GM21381 (cell line): ENCODE measurements at regions not wholly inside any gene's neighbourhood (a gene's known extent, or its start where the extent isn't known, plus 50 kb on each side); places are given as distances from the start of the nearest gene placed in this dataset.
"Not testable (repeated sequence)": the region's sequence is repeated elsewhere in the genome, so short reads cannot be mapped to it uniquely, and the experiment has no call there.

Experiments used
- ATAC-seq: cut with Tn5 transposase; IDR thresholded peaks from one replicate; pipeline ENCODE4 v1.9.1; 2021; ENCODE audit warnings: mild to moderate bottlenecking, moderate library complexity; ENCODE audit not compliant: unreplicated experiment

DNA sequence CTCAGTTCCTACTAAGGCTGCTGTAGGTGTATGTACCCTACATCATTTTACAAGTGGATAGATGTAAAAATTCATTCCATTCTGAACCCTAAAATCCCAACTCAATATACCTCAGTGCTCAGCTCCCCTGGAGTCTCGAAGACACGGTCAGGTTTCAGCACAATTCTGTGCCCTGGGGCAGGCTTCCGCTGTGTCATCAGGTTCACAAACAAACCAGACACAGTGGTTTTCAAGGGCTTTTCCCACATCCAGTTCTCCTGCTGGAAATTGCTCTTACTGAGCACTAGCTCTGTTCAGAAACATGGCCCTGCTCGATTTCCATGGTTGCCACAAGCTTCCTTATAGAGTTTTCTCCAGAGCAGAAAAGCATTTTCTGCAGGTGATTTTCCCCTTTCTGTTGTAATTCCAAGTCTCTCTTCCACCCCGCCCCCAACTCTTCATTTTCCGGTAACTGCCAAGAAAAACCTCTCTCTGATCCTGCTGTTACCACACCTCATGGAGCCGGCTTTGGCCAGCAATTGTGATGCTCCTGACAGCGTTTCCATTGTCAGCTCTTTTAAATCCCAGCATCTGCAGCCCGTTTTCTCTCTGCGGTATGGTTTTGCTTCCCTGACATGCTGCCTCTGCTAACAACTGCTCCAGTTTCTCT lies 483.0 kb upstream of the CCDC196 start:
- no peak for ATAC-seq

DNA sequence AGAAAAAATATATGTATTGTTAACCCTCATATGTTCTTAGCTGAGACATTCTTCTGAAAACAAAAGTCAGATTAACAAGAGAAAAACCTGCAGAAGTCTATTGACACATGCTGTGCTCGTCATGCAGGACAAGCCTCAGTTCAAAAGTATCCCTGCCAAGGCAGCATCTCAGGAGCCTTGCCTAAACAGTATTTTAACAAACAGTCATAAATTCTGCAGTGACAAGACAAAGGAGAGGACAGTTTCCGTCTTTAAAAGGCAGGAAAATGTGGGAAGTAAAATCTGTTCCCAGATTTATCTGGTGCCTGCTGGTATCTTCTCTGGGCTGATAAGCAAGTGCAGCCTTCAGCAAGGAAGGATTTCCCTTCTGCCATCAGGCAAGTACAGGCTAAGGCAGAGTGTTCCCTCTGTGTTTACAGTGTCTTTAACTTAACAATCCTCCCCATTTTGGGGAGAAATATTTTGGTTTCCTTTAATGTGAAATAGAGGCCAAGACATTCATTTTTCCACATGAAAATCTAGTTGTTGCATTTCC lies 480.2 kb upstream of the CCDC196 start:
- ATAC-seq: no peak

DNA sequence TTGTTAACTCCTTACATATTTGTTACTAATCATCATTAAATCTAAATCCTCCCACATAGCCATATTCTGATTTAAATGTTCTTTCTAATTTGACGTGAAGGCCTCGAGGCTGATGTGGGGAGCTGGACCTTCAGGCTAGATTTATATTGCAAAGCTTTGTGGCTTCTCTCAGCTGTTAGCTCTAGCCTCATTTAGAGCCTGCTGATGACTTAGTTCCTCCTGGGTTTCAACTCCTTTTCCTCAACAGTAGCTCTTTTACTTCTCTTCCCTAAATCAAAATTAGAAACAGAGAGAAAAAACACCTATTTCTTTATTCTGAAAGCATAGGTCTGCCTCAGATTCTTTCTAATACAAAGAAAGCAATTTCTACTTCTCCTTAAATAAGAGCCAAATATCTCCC lies 477.5 kb upstream of the CCDC196 start:
- ATAC-seq: no peak

DNA sequence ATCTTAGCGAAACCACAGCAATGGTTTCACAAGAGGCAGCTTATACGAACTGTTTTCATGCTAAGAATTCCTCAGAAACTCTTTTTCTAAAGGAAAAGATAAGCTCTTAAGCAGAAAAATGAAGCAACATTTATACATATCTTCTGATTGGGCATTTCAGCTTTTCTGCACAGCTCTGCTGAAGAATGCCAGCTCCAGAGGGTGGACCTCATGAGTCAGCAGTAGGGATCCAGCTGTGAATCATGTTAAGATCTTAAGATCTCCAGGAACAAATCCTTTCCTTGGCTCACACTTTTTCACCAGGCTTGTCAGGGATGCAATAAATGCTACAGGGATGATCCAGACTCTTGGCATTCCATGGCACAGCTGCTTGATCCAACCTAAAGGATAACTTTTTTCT lies 477.1 kb upstream of the CCDC196 start:
- no peak for ATAC-seq

DNA sequence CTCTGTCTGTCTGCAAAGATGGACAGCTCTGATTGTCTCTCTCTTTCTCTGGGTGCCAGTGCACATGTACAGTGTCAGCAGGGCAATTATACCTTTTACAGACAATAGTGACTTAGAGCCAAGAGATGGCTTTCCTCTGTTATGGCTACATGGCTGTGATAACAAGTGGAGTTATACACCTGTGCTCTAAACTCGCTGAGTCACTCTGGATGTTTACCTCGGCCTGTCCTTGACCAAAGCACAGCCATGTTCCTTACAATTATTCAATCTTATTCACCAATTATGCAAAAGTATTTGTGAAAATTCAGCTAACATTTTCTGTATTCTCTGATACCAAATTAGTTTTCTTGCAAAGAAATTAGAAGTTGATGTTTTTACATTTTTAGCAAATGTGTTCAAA lies 475.5 kb upstream of the CCDC196 start:
- no peak for ATAC-seq

DNA sequence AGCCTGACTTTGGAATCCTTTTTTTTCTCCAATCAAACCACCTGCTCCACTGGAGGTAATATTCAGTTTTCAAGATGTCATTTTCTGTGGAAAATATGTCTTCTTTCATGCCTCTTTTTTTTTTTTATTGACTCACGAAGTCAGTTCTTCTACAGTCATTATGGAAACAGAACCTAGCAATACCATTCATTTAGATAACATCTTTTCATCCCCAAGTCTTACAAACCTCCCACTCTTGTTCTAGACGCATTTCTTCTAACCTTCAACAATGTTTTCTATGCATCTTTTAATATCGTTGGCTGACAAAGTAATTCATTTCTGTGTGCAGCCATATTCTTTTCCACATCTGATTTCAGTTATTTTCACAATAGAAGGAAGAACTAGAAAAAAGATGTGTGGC lies 474.3 kb upstream of the CCDC196 start:
- ATAC-seq: no peak

DNA sequence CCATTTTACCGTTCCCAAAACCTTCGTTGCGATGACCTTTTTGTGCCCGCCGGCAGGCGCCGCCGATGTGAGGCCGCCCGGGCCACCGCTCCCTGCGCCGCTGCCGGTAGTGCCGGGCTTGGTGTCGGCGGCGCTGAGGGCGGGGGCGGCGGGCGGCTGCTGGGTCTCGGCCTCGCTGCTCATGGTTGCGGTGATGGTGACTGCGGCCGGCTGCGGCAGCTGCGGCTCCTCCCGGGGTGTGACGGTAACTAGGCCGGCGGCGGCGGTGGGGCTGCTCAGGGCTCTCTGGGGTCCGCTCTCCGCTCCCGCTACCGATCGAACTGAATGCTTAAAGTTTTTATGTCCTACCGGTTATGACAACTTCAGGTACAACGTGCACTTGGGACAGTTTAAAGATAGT lies 472.6 kb upstream of the CCDC196 start:
- not testable (repeated sequence) for ATAC-seq

DNA sequence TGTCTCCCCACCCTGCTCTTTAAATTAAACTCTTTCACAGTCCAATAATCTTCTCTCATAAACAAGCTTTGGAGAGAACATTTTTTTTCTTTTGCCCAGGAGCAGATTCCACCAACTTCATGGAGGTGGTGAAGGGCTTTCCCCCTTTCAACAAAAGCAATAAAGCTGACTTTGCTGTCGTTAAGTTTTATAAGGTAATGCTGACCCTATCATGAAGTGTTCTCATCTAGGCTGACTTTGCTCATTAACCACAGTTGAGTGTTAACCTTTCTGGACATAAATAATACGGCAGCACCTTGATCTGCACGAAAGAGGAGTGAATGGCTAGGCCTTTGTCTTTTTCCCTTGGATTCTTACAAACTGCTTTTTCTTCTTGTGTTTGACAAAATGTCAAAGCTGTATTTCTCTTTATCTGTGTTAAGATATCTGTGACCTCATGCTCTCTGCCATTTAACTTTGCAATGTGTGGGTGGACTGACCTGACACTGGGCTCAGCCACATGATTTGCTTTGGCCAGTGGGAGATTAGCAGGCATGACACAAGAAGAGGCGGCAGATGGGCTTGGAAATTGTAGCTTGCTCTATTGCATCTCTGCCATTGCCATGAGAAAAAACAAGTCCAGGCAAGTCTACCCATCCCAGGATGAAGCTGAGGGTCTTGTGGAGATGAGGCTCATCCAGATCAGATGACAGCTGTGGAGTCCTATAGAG lies 470.9 kb upstream of the CCDC196 start:
- ATAC-seq: no peak

DNA sequence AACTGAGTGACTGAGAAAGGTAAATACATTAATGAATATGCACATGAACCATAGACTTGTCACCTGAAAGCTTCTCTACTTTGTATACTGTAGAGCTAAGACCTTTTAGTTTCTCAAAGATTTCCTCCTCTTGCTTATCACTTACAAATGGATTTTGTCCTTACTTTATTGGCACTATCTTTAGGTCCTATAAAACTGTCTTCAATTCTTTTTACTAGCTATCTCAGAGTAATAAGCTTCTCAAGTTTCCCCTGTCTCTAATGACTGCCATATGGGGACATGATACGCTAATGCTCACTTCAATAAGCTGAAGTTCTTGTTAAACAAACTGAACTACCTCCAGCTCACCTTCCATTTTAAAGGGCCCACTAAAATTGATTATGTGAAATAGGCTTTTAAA lies 468.2 kb upstream of the CCDC196 start:
- no peak for ATAC-seq

DNA sequence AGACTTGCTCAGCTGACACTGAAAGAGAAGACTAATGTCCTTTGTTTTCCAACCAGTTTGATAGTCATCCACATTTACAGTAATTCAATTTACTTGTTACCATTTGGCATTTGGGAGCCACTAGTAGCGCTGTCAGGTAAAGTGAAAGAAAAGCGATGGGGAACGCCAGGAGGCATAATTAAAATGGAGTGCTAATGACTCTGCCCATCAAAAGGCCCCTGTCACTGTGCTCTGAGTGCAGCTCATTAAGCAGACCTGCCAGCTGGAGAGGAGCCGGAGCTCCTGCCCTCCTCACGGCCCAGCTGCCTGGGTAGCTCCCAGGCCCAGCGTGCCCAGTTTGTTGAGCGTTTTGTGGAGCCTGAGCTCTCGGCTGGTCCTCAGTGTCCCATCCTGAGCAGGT lies 463.6 kb upstream of the CCDC196 start:
- no peak for ATAC-seq

DNA sequence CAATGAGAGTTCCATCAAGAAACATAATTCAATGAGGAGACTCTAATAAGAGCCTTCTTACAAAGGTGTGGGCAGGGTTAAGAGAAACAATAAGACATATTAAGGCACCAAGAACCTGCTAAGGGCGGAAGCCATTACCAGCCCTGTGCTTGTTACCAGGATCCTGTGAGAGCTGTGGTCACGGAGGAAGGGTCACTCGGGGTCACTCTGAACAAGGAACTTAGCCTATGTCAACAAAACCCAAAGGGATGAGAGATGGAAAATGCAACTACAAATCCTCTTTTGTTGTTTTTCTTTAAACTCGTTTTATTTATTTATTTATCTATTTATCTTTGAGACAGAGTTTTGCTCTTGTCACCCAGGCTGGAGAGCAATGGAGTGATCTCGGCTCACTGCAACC lies 460.4 kb upstream of the CCDC196 start:
- ATAC-seq: no peak

DNA sequence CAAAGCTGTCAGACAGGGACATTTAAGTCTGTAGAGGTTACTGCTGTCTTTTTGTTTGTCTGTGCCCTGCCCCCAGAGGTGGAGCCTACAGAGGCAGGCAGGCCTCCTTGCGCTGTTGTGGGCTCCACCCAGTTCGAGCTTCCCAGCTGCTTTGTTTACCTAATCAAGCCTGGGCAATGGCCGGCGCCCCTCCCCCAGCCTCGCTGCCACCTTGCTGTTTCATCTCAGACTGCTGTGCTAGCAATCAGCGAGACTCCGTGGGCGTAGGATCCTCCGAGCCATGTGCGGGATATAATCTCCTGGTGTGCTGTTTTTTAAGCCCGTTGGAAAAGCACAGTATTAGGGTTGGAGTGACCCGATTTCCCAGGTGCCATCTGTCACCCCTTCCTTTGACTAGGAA lies 454.2 kb upstream of the CCDC196 start:
- not testable (repeated sequence) for ATAC-seq

DNA sequence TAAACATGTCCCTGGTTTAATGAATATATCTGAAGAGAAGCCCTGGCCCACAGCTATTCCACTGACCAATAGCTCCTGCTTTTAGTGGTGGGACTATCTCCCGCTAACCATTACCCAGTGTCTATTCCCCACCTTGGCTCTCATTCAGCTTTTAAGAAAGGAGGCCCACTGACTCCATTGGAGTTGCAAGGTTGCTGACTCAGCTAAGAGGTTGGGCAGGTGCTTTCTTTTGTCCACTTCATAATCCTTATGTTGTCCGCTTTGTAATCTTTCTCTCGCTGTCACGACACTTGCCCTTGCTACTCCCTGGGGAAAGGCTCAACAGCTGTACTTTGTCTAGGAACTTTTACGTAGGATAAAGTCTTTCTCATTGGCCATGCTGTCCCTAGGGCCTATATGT lies 453.4 kb upstream of the CCDC196 start:
- ATAC-seq: no peak

DNA sequence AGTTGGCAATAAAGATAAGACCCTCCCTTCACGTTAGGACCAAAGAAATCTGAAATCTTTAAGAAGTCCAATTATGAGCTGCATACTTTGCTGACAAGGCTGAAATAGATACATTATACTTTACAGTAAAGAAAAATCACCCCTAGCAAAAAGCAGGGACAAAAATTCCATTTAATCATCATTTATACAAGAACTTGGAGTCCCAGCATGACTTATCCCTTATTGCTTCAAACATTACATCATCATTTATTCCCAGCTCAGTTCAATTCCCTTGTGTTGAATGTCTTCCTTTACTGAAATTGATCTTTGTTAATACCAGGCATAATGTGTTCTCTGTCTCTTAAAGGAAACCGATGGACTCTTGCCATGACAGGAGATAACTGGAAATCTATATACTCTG lies 449.6 kb upstream of the CCDC196 start:
- no peak for ATAC-seq

DNA sequence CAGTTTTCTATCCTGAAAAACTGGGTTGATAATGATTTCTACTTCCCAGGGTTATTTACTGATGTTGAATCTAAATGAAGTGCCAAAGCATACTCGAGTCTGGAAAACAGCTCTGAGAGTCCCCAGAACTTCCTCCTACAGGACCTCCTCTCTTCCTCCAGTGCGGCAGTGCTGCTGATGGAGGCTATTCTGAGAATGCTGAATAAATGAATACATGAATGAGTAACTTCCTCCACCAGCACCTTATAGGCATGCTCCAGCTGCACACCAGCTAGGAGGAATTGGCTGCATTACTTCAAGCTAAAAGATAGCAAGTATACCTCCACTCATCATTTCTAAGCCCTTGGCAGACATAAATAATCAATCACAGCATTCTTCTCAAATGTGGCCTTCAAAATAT lies 448.8 kb upstream of the CCDC196 start:
- no peak for ATAC-seq

DNA sequence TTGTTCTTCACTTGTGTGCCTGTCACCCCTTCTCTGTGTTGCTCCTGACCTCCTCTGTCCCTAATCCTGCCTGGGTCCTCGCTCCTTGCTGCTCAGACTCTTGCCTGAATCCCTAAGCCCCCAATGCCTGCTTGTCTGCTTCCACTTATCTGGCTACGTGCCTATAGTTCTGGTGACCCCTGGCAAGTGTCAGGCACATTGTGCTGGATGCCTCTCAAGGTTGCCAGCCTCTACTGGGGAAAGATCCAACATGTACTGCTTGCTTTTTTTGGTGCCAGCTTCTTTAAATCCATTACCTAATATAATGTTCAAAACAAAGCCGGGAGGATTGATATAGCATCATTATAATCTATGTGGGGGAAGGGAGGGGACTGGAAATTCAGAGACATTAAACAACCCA lies 448.0 kb upstream of the CCDC196 start:
- ATAC-seq: no peak

DNA sequence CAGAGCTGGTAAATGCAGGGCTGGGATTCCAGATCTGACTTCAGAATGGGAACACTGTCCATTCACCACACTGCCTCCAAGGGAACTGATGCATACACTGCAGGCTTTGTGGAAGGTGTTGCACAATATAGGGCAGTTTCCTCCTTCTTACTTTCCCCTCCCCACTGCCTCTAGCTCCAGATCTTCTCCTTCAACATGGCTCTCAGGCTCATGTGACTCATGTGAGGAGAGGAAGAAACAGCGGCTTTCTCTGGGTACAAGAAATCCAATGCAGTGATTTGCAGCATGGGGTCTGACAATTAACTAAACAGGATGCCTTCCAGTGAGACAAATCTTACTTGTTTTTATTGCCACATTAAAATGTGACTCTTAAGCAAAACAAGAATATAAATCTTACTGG lies 447.6 kb upstream of the CCDC196 start:
- no peak for ATAC-seq

DNA sequence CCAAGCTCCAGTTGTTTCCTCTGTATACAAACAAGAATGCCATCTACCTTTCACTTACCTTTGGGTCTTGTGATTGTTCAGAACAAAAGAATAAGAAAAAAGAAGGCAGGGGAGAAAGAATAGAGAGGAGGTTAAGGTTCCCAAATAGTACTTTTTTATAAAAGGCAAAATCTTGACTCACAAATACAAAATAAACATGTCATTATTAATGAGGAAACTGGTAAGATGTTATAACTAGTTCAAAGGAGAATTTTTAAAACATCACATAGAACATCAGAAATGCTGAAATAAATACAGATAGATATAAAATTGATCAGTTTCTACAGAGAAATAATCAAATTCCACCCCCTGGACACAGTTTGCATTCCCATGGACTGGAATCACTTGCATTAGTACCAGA lies 446.7 kb upstream of the CCDC196 start:
- no peak for ATAC-seq

DNA sequence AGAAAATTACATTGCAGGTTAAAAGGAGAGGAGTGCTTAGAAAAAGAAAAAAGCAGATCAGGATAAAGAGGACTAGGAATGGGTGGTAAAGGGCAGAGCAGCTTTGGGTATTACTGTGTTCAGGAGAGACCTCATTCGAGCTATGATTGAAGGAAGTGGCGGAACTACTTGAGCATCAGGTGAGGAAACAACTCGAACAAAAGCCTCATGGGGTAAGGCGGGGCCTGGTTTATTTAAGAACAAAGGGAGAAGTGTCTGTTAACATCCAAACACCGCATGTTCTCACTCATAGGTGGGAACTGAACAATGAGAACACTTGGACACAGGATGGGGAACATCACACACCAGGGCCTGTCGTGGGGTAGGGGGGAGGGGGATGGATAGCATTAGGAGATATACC lies 444.6 kb upstream of the CCDC196 start:
- no peak for ATAC-seq

DNA sequence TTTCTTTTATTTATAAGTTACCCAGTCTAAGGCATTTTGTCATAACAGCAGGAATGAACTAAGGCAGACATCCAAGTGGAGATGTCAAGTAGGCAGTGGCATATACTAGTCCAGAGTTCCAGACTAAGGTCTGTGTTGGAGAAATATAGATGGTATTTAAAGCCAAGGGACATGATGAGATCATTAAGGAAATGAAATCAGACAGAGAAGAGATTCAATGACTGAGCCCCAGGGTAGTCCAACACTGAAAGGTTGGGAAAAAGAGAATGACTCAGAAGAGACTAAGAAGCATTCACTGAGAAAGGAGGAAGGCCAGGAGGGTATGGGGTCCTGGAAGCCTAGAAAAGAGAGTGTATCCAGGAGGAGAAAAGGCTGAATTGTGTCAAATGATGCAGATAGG lies 442.2 kb upstream of the CCDC196 start:
- ATAC-seq: no peak

DNA sequence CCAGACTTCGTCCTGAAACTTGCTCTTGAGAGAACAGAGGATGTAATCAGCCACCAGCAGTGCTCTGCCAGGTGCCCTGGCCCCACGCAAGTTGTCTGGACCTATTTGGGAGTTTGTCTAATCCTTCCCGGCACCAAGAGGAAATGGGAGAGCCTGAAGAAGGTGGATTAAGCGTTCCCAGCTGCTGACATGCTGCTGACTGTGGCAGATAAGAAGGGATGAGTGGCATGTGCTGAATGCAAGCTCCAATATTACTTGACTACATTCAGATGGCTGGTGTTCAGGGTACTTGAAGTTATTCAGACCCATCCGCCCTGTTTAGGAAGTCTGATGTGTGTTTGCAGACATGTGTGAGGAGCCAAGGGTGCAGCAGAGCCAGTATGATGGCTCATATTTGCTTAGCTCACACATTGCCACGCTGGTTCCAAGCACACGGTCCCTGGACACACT lies 440.6 kb upstream of the CCDC196 start:
- no peak for ATAC-seq

DNA sequence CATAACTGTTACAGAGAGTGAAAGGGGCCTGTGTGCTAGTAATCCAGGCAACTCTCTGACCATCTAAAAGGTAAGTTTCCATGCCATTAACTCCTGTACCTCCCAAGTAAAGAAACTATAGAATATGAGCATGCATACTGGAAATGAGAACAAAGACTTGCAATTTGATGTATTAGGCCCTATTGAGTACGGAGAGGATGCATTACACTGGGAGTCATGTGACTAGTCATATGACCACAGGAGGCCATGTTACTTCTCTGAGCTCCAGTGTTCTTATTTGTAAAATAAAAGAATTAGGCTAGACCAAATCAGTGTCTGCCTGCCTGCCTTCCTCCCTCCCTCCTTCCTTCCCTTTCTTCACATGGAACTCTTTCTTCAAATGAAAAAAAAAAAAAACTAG lies 440.1 kb upstream of the CCDC196 start:
- no peak for ATAC-seq

DNA sequence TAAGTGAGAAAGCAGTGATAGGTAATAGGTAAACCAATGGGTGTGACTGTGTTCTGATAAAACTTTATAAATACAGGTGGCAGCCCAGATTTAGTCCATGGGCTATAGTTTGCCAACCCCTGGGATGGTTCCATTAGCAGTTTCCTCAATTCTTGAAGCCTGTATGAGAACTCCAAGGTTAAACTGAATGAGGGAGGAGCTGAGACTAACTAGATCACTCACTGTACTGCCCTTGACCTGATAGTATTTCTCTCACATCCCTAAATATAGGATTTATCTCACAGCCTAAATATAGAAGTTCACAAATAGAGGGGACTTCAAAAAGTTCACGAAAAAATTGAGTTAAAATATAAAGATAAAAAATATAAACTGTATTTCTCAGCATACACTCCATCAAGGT lies 439.6 kb upstream of the CCDC196 start:
- no peak for ATAC-seq
